Transverse colon (tissue), 4 donors: ENCODE measurements at regions not wholly inside any gene's neighbourhood (a gene's known extent, or its start where the extent isn't known, plus 50 kb on each side); places are given as distances from the start of the nearest gene placed in this dataset.

Experiments used
- DNase-seq: peaks from one replicate; pipeline ENCODE4 v3.0.0-alpha.2; 2019
- H3K27ac ChIP-seq, 4 donors: fragments of 200-600 bp; sonication (generic); 2 replicates each; pipeline ENCODE4 v1.5.1; 2016 to 2018; ENCODE audit warnings: inconsistent platforms in 4 of 4
- H3K27me3 ChIP-seq: fragments of 200-600 bp; sonication (generic); 2 replicates; pipeline ENCODE4 v1.5.1; 2017; ENCODE audit warnings: inconsistent platforms
- H3K36me3 ChIP-seq, 4 donors: fragments of 200-600 bp; sonication (generic); 2 replicates each; pipeline ENCODE4 v1.5.1; 2017 to 2019; ENCODE audit warnings: inconsistent platforms in 4 of 4
- H3K4me1 ChIP-seq, 4 donors: fragments of 200-600 bp; sonication (generic); 2 replicates each; pipeline ENCODE4 v1.5.1; 2017 to 2020; ENCODE audit warnings: inconsistent platforms in 4 of 4
- H3K4me3 ChIP-seq, 4 donors: fragments of 200-600 bp; sonication (generic); 1 replicate in 1 of 4; 2 replicates in 3 of 4; pipeline versions ENCODE4 v1.5.1 to v1.6.1; 2017 to 2019; ENCODE audit warnings: inconsistent platforms in 4 of 4
- H3K9me3 ChIP-seq, 2 donors: fragments of 200-600 bp; sonication (generic); 2 replicates each; pipeline ENCODE4 v1.5.1; 2017 to 2019; ENCODE audit warnings: inconsistent platforms in 2 of 2
- EP300 ChIP-seq: sonication (generic); formaldehyde crosslinking; IDR thresholded peaks from one replicate; pipeline ENCODE4 v1.6.1; 2017; ENCODE audit warnings: antibody characterized with exemption, low read depth
- POLR2A ChIP-seq: fragments of 450-650 bp; IDR thresholded peaks from one replicate; pipeline ENCODE4 v1.6.1; 2016; ENCODE audit warnings: antibody characterized with exemption, mild to moderate bottlenecking, moderate library complexity
- POLR2AphosphoS5 ChIP-seq, 3 donors: sonication (generic); formaldehyde crosslinking; IDR thresholded peaks; one replicate each; pipeline ENCODE4 v1.6.1; 2016; ENCODE audit warnings: antibody characterized with exemption in 3 of 3
- WGBS, 2 donors: methylation state at CpG; one replicate each; pipeline ENCODE4 v1.1.5; 2018; ENCODE audit warnings: low coverage in 1 of 2; 5-methylcytosine and 5-hydroxymethylcytosine counted together
- in situ Hi-C, 4 donors: fragments of 200-750 bp; cut with MboI; loops; one replicate each; pipeline versions ENCODE4 v1.15.0 to v1.15.1; 2017; ENCODE audit warnings: low sequenced_read_pairs in 3 of 4, low pct_ligation_motif_present in 1 of 4, low pct_unique_long_range_greater_than_20kb in 1 of 4
- intact Hi-C: fragments of 100-400 bp; cut with DNase I; formaldehyde crosslinking; loops from one replicate; pipeline ENCODE4 v1.15.1; 2023; ENCODE audit warnings: low total_unique reads
- TF ChIP-seq, protein P1 (sequence below), 5 experiments: fragments of 200-600 bp in 3 of 5; fragments of 450-650 bp in 2 of 5; sonication (generic) in 3 of 5; IDR thresholded peaks; 1 replicate in 2 of 5; 2 replicates in 3 of 5; pipeline ENCODE4 v1.5.1; 2016 to 2017; ENCODE audit warnings: antibody characterized with exemption in 5 of 5, inconsistent platforms in 3 of 5, mild to moderate bottlenecking in 2 of 5, moderate library complexity in 1 of 5

DNA sequence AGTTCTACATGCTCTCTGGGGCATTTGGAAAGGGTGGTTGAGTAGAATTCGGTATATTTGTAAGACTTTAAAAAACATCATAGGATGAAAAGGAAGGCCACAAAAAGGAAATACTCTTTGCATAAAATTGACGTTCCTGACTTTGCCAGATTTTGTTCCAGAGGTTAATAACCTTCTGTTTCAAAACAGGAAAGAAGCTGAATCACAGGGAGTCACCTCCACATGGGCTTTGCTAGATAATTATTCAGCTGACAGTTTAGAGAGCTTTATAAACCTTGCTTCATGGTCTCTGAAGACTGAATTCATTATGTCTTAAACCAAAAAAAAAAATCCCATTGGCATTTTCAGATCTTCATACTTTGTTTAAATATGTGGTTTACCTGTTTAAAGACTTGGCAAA, 203.7 kb downstream of the SEMA6A start:
- intact Hi-C loops = no loop called here
- Histone ChIP-seq H3K4me3 (no peak overlapping the region), H3K4me1 (peaks cover 0 to 17% (median 5%) of the 10 kb centered on the region in 4 donors), H3K27me3 (no peaks in the 10 kb centered on the region), H3K36me3 (no peaks in the 10 kb centered on the region), H3K27ac (peak overlapping the region in 1 of 4 donors; percentile 11), H3K9me3 (no peaks in the 10 kb centered on the region)
- WGBS, 2 donors = 23 to 47% methylated on average over 2 of the region's 2 CpGs
- DNase-seq = no peak
- in situ Hi-C loops = loop anchor here in 1 of 4 donors (25.0 kb wide), 1 partner anchor 234 kb away; no protein-coding TSS in a partner anchor
- TF ChIP-seq EP300 (no peak), POLR2A (no peak), POLR2AphosphoS5 (IDR thresholded peaks at IDR 0.05) (no peak)
- TF ChIP-seq, protein P1, sequence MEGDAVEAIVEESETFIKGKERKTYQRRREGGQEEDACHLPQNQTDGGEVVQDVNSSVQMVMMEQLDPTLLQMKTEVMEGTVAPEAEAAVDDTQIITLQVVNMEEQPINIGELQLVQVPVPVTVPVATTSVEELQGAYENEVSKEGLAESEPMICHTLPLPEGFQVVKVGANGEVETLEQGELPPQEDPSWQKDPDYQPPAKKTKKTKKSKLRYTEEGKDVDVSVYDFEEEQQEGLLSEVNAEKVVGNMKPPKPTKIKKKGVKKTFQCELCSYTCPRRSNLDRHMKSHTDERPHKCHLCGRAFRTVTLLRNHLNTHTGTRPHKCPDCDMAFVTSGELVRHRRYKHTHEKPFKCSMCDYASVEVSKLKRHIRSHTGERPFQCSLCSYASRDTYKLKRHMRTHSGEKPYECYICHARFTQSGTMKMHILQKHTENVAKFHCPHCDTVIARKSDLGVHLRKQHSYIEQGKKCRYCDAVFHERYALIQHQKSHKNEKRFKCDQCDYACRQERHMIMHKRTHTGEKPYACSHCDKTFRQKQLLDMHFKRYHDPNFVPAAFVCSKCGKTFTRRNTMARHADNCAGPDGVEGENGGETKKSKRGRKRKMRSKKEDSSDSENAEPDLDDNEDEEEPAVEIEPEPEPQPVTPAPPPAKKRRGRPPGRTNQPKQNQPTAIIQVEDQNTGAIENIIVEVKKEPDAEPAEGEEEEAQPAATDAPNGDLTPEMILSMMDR (IDR thresholded peaks at IDR 0.05) = no peak

DNA sequence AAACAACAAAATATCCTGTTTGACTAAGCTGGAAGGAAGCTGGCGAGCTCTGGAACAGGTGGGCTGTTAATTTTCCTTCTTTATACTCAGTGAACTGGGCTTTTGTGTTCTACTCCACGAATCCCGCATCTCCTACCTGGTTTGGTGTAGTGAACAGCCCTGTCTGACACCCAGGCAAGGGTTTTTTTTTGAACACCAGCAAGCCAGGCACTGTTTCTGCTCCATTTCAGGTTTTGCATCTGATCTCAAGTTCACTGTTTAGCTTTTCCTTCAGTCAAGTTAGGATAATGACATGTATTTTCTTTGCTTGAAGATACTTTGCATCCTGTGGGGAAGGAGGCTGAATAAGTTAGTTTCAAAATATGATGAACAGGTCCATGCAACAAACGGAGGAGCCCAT, 204.5 kb downstream of the SEMA6A start:
- H3K27ac ChIP-seq = no peak overlapping the region
- no peak for DNase-seq

DNA sequence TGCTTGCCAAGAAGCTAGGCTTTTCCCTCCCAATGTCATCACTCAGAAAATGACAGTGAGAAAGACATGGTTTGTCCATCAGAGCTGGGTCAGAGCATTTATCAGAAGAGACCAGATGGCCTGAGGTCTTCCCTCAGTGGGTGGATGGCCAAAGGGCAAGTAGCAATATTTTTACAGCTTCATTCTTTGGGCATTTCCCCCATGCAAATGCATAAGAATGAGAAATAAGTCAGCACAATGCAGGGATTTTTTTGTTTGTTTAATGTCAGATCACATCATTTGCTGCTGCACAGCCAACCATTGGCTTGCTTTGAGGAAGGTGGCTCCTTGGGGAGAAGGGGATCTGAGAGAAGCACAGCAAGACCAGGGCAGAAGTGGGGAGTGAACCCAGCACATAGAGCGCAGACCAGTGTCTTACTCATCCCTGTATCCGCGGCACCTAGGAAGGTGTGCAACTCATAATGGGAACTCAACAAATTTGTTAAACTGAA, 209.6 kb downstream of the SEMA6A start:
- peaks cover 9 to 16% (median 11%) of the 10 kb centered on the region in 4 donors for H3K4me1 ChIP-seq
- TF ChIP-seq POLR2A (no peak), POLR2AphosphoS5 (IDR thresholded peaks at IDR 0.05) (no peak), EP300 (no peak)
- TF ChIP-seq, protein P1 (IDR thresholded peaks at IDR 0.05) = no peak
- no peak for DNase-seq
- H3K27ac ChIP-seq = no peak overlapping the region
- no peak overlapping the region for H3K4me3 ChIP-seq
- intact Hi-C loops (no loop called here), in situ Hi-C loops (loop anchor here in 1 of 4 donors (25.0 kb wide), 1 partner anchor 228 kb away; no protein-coding TSS in a partner anchor)
- H3K9me3 ChIP-seq = no peaks in the 10 kb centered on the region
- 72% methylated on average over 3 of the region's 3 CpGs; no CpG with 5 or more reads in 1 of the 2 donors for WGBS, 2 donors
- no peaks in the 10 kb centered on the region for H3K27me3 ChIP-seq
- no peaks in the 10 kb centered on the region for H3K36me3 ChIP-seq

More for the DNA sequence above, 204.5 kb downstream of the SEMA6A start:
- no peak for TF ChIP-seq POLR2A
- no peak for TF ChIP-seq POLR2AphosphoS5 (IDR thresholded peaks at IDR 0.05)
- no peak for TF ChIP-seq EP300
- TF ChIP-seq, protein P1 (IDR thresholded peaks at IDR 0.05) = no peak
- Histone ChIP-seq H3K4me1 (peaks cover 0 to 17% (median 5%) of the 10 kb centered on the region in 4 donors), H3K9me3 (no peaks in the 10 kb centered on the region), H3K27me3 (no peaks in the 10 kb centered on the region), H3K4me3 (no peak overlapping the region), H3K36me3 (no peaks in the 10 kb centered on the region)
- in situ Hi-C loops = loop anchor here in 1 of 4 donors (25.0 kb wide), 1 partner anchor 233 kb away; no protein-coding TSS in a partner anchor
- 88 to 90% methylated on average over 4 of the region's 4 CpGs for WGBS, 2 donors
- intact Hi-C loops = no loop called here

DNA sequence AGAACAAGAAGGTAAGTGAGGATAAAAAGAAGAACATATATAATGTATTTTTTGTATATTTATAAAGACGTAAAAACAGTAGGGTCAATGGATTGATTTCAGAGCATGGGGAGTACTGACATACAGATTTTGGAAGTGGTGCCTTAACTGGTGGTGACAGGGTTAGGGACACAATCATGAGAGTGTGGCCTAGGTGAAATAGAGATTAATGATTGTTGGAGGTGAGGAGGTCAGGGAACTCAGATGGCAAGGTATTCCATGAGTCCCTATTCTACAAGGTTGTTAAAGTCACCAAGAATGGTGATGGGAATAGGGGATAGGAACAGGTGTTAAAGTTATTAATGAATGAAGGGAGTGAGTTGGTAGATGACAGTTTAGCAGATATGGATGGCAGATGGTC, 210.8 kb downstream of the SEMA6A start:
- intact Hi-C loops = no loop called here
- no peaks in the 10 kb centered on the region for H3K9me3 ChIP-seq
- H3K4me3 ChIP-seq = no peak overlapping the region
- TF ChIP-seq, protein P1 (IDR thresholded peaks at IDR 0.05) = no peak
- TF ChIP-seq POLR2AphosphoS5 (IDR thresholded peaks at IDR 0.05) = no peak
- no peak for TF ChIP-seq EP300
- no peak for TF ChIP-seq POLR2A
- H3K4me1 ChIP-seq = peaks cover 13 to 24% (median 22%) of the 10 kb centered on the region in 4 donors
- no peaks in the 10 kb centered on the region for H3K36me3 ChIP-seq
- H3K27me3 ChIP-seq = no peaks in the 10 kb centered on the region
- no peak overlapping the region for H3K27ac ChIP-seq
- in situ Hi-C loops = loop anchor here in 1 of 4 donors (25.0 kb wide), 1 partner anchor 226 kb away; no protein-coding TSS in a partner anchor
- WGBS, 2 donors = 97 to 100% methylated on average over 1 of the region's 1 CpG
- DNase-seq = no peak
